ENCODE measurements at regions not wholly inside any gene's neighbourhood (a gene's known extent, or its start where the extent isn't known, plus 50 kb on each side); places are given as distances from the start of the nearest gene placed in this dataset.

DNA sequence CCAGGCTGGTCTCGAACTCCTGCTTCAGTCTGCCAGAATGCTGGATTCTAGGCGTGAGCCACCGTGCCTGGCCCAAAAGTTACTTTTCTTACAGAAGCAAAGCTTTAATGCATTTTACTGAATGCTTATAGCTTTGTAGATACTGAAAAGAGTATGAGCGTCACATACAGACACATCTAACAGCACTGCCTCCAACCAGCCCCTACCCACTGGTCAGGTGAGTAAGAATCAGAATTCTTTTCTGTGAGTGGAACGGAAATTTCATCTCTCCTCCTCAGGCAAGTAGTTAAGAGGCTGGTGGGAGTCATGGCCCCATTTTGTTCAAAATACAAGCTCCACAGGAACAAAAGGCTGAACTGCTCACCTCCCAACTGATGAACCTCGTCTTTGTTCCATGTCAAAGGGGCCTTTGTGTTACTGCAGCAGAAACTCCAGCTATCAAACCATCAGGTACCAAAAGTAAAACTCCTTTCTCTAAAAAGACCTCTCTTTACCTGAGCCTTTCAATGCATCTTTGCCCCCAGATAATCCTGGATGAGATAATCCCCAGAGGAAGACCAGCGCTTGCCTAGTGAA is 92.4 kb upstream of the RPH3AL start:
- TF ChIP-seq, protein P1, sequence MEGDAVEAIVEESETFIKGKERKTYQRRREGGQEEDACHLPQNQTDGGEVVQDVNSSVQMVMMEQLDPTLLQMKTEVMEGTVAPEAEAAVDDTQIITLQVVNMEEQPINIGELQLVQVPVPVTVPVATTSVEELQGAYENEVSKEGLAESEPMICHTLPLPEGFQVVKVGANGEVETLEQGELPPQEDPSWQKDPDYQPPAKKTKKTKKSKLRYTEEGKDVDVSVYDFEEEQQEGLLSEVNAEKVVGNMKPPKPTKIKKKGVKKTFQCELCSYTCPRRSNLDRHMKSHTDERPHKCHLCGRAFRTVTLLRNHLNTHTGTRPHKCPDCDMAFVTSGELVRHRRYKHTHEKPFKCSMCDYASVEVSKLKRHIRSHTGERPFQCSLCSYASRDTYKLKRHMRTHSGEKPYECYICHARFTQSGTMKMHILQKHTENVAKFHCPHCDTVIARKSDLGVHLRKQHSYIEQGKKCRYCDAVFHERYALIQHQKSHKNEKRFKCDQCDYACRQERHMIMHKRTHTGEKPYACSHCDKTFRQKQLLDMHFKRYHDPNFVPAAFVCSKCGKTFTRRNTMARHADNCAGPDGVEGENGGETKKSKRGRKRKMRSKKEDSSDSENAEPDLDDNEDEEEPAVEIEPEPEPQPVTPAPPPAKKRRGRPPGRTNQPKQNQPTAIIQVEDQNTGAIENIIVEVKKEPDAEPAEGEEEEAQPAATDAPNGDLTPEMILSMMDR (IDR thresholded peaks at IDR 0.05; ENCODE audit: low read depth, low read length) = no peak
- TF ChIP-seq, protein P2, sequence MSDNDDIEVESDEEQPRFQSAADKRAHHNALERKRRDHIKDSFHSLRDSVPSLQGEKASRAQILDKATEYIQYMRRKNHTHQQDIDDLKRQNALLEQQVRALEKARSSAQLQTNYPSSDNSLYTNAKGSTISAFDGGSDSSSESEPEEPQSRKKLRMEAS (IDR thresholded peaks at IDR 0.05; ENCODE audit: low read depth, low read length) = no peak
- TF ChIP-seq POLR2A (IDR thresholded peaks at IDR 0.05; ENCODE audit: extremely low read depth, insufficient read length) (no peak), MYC (IDR thresholded peaks at IDR 0.05; ENCODE audit: low read depth, low read length) (no peak)
